Hepatic stellate cell (primary cell): ENCODE measurements at regions not wholly inside any gene's neighbourhood (a gene's known extent, or its start where the extent isn't known, plus 50 kb on each side); places are given as distances from the start of the nearest gene placed in this dataset.

Experiments used
- DNase-seq: peaks from one replicate; pipeline ENCODE4 v3.0.0; 2011; ENCODE audit warnings: low spot score

DNA sequence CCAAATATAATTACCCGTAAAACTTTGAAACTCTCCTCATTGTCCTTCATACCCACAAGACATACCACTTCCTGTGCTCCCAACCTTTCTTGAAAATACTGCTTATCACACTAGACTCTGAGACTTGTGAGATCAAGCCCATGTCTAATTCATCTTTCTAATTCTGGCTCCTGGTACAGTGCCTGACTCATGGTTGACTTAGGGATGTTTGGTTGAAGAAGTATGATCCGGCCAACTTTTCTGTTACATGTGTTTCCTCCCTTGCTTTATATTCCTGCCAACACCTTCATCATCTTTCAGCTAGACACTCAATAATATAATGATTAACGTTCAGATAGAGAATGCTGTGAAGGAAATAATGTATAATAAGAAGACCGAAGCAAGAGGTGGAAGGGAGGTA lies 58.2 kb downstream of the MEX3B start:
- no peak for DNase-seq

DNA sequence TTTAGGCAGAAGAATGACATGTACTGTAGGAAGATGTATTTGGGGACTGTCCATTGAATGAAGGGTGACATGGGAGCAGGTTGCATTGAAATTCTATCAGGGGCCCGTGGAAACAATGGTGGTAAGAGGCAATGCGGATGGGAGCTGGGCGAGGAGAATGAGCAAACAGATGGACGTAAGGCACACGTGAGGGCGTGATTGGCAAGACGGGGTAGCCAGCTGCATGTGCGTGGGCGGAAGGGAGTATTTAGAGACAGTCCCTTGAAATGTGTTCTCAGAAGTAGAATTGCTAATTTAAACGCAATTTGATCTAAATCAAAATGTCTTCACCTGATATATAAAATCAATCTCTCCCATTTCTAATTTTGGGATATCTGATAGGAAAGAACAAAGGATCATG lies 62.3 kb downstream of the MEX3B start:
- DNase-seq, result no peak

DNA sequence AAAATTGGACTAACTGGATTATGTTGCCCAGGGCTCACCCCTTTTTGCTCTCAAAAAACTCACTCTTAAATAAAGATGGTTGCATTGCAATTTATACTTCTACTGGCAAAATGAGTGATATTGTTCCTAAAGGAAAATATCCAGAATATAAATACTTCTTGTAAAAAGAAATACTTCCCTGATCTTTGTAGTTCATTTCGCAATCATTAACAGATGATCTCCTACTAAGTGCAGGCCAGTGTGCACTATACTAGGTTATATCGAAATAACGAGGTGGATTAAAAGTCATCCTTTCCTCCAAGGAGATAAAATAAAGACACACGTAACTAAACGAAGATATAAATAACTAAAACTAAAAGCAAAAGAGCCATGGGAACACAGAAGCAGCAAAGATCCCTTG lies 63.0 kb downstream of the MEX3B start:
- no peak for DNase-seq

DNA sequence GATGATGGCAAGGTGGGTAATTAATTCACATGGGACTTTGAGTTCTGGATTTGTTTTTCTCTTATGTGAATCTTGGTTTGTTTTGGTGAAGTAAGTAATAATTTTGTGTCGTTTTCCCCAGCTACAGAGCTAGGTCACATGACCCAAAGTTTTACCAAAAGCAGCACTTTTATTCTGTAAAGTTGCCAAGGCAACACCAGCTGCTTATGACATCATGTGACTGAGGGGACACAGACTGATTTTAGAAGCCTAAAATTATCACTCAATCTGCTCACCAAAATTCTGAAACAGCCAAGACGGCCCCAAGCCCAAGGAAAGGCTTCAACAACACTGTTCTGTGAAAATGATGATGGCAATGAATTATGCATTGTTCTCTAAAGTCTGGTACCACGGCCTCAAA lies 63.9 kb downstream of the MEX3B start:
- DNase-seq, result no peak

DNA sequence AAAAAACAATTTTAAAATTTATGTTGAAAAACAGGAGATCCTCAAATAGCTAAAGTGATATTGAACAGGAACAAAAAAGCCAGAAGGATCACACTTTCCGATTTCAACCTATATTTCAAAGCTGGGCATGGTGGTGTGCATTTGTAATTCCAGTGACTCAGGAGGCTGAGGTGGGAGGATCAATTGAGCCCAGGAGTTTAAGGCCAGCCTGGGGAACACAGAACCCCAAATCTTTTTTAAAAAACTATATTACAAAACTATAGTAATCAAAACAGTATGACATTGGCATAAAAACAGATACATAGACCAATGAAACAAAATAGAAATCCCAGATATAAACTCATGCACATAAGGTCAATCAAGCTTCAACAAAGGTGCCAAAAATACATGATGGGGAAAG lies 68.4 kb downstream of the MEX3B start:
- DNase-seq, result no peak

DNA sequence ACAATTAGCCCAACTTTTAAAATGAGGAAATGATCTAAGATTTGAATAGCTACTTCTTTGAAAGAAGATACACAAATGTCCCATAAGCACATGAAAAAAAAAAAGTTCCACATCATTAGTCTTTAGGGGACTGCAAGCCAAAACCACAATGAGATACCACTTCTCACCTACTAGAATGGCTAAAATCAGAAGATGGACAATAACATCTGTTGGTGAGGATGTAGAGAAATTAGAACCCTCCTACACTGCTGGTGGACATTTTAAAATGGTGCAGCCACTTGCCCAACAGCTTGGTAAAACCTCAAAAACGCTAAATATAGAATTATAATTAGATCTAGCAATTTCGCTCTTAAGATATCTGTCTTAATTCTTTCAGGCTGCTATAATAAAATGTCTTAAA lies 77.1 kb downstream of the MEX3B start:
- DNase-seq, result no peak

DNA sequence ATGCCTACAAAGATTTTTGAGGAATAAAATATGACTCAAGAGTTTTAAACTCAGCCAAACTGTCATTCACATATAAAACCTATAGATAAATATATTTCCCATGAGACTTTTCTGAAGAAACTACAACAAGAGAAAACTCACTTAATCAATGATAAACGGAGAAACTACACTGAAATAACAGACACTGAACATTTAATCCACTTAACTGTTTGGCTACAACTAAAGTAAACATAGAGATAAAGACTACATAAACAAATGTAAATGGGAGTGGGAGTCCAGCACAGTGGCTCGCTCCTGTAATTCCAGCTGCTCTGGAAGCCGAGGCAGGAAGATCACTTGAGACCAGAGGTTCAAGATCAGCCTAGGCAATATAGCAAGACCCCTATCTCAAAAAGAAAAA lies 79.2 kb downstream of the MEX3B start:
- DNase-seq, result no peak

DNA sequence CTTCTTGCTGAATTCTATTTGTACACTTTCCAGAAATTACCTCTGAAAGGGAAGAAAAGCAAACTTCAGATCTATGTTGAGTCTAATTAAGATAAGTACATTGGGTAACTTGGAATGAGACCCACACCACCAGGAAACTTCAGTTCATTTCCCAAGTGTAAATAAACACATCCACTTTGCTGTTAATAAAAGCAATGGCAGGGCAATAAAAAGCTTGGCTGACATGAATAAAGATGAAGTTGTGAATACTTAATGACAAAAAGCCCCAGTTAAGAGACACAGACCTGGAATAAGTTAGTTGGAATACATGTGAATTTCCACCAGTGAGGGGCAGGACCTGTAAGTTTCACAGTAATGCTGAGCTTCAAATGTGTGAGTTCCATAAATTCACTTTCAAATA lies 83.3 kb downstream of the MEX3B start:
- no peak for DNase-seq

DNA sequence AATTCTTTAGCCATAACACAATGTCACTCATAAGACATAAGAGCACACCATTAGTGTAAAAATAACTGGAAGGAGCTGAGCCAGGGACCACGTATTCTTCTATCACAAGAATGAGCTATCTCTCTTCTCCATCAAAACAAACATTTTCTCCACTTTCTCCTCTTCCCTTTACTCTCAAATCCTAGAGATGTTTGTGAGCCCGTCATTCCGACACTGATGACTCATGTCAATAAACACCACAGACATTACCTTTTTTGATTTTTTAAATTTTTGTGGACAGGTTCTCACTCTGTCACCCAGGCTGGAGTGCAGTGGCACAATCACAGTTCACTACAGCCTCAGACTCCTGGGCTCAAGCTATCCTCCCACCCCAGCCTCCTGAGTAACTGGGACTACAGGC lies 86.6 kb downstream of the MEX3B start:
- no peak for DNase-seq

DNA sequence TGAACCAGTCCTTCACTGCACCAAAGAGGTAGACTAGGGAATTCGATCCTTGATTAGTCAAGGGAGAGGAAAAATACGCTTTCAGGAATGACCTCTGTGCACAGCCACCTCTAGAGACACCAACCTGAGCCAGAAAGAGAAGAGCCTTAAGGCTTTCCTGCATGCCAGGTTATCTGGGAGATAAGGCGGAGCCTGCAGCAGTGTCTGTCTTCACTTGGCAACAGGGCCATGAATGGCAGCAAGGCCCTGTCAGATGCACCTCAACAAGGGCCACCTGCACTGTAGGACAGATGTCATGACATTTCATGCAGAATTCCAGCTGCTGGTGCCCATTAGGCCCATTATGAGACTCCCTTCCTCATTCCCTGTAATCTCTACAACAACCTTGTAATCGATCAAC lies 88.1 kb downstream of the MEX3B start:
- DNase-seq, result no peak

DNA sequence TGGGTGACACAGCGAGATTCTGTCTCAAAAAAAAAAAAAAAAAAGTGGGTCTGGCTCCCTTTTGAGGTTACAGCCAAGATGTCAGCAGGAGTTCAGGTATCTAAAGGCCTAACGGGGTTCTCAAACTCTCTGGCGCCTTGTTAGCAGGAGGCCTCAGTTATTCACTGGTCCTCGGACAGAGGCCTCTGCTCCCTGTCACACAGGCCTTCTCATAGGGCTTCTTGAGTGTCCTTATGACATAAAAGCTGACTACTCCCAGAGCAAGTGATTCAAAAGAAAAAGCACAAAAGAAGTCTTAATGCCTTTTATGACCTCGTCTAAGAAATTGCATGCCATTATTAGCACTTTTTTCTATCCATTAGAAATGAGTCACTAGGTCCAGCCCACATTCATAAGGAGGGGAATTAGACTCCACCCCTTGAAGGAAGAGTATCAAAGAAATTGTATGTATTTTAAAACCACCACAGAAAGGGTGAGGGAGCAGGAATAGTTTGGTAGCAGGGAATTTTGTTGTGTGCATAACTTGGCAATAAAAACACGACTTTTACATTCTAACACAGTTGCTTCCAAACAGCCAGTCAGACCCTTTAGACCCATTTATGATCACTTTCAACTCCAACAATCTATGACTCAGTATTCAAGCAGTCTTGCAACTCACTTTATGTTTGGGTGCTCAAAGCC lies 90.3 kb downstream of the MEX3B start:
- no peak for DNase-seq

DNA sequence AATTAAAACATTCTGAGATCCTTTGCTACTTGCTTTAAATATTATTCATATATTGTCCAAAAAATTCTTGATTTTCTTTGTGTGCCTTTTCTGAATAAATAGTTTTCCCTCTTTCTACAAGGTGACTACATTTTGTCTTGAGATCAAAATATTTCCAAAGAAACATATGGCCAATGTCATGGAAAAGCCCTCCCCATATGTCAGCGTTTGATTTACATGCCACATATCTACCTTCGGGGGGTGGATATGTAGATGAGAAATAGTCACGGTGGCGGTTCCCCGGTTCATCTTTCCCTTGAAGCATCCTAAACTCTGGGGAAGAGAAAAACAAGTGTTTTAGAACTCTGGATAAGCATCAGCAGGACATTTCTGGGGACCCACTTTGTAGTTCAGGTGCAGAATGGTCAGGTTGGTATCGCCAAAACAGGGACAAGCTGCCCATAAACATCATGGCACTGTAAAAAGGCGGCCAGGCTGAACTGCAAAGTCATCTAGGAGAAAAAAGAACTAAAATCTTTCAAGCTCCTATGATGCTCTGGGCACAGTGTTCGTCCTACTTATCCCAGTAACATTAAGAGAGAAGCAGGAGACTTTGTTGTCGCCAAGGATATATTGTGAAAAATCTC lies 91.5 kb downstream of the MEX3B start:
- no peak for DNase-seq

DNA sequence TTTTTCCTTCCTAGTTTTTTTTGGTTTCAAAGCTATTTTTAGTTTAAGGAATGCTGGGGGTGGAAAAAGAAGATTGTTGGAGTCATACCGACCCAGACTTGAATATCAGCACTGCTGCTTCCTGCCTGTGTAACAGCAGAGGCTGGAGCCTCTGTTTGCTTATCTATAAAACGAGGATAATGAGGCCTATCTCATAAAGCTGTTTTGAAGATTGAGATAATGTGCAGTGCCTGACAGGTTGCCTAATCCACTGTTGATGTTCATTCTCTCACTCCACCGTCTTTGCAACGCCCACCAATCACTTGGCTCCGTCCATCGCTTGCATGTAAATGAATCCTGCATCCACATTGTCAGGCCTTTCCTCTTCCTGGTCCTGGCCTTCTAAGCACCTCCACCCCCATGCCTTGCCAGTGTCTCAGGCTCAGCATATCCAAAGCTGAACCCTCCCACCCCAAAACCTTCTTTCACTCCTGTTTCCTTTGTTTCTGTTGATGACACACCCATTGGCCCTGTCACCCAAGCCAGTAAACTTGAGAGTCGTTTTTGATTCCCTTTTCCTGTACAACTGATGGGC lies 94.9 kb downstream of the MEX3B start:
- DNase-seq, result peak; percentile 45

DNA sequence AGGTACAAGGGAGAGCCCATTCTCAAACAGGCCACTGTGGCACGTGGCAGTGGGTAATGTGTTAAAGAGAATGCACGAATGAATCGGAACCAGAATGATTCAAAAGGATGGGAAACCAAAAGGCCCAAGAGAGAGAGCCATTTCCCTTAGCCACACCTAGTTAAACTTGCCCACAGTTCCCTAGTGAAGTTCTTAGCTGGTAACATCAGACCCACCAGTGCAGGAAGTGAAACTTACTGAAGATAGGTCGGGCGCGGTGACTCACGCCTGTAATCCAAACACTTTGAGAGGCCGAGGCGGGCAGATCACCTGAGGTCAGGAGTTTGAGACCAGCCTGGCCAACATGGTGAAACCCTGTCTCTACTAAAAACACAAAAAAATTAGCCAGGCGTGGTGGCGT lies 97.1 kb downstream of the MEX3B start:
- DNase-seq, result no peak

DNA sequence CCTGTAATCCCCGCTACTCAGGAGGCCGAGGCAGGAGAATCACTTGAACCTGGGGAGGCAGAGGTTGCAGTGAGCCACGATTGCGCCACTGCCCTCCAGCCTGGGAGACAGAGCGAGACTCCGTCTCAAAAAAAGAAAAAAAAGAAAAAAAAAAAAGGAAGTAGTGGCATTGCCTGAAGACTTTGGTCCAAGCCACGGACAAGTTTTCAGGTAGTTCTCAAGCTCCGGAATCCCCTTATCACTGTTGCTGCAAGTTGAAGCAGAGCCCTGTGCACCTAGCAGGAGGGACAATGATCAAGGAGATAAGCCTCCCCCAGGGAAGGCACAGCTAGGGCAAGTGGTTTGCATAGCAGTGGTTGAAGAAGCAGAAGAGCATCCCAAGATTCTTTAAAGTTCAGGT lies 97.6 kb downstream of the MEX3B start:
- DNase-seq, result no peak

DNA sequence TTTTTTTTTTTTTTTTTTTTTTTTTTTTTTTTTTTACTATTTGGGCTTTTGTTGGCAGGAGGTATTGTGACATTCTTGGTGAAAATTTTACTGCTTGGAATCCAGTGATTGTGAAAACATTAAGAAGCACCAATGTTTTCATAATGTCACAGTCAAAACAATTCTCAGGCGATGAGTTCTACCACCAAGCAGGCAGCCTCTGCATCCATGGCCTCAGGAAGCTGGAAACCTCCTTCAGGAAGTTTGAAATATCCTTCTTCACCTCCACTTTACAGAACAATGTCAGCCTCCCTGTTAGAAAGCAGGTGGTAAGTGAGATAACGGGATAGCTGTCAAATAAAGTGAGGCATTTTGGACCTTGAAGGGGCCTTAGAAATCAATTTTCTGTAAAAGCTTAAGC lies 98.3 kb downstream of the MEX3B start:
- DNase-seq, result peak; percentile 57

DNA sequence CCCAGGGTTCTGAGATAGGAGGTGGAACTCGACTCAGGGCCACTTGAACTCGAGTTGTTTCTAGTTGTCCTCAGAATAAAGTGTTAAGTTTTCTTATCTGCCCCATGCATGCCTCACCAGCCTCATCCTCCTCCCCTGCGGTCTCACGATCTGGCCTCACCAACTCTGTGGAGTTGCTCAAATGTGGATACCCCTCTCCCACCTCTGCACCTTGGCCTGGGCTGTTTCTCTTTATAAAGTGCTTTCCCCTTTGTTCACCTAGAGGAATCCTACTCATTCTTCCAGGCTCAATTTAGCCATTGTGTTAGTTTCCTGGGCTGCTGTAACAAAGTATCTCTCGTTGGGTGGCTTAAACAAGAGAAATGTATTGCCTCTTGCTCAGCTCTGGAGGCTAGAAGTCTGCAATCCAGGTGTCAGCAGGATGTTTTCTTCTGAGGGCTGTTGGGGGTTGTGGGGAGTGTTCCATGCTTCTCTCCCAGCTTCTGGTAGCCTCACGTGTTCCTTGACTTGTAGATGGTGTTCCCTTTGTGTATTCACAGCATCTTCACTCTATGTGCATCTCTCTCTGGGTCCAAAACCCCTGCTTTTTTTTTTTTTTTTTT lies 100.7 kb downstream of the MEX3B start:
- DNase-seq, result no peak

DNA sequence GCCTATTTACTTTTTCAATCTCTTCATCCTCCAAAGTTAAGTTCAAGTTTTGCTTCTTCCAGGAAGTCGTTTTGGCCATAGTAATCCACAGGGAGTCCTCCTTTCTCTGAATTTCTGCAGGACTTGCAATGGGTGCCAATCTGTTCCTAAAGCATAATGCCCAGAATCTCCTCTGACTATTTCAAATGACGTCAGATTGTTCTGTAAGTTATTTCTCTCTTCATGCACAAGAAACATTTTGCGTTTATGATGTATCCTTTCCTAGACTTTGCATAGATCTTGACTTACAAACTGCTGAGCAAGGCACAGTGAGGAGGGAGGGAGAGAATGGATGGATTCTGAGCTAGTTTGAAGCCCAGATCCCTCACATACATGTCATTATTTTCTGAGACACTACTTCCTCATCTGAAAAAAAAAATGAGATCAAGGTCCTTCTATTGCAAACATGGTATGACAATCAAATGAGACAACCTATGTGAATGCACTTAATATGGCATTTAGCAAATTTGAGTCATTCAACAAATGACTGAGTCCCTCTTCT lies 103.1 kb downstream of the MEX3B start:
- no peak for DNase-seq

DNA sequence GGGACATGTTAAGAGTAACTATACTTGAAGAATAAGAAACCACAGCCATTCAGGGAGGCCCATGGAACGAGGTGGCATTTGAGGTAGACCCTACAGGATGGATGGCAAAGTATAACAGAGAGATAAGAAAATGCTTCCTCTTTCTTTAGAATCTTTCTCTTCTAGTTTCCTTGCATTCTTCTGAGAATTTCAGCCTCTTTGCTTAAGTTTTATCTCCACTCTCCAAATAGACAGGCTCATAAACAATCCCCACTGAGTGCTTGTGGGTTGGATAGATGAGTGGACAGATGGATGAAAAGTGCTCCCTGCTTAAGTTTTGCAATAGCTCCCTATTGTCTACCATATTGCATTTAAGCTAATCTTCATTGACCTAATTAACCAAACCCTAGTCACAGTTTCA lies 103.7 kb downstream of the MEX3B start:
- no peak for DNase-seq

DNA sequence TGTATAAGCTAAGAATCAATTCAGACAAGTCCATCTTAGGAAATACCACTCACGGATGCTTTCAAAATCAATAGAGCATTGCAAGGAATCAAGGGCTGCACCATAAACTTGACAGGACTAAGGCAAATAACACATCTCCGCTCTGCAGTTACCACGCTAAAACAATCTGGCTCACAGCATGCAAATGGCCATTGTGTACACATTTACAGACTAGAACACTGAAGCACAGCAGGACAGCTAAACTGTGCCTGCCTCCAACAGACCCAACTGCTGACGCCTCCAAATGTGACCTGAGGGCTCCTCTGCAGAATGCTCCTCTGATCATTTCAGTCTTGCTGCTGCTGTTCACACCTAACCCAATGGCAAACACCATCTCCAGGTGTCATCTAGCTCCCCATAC lies 104.3 kb downstream of the MEX3B start:
- DNase-seq, result no peak

DNA sequence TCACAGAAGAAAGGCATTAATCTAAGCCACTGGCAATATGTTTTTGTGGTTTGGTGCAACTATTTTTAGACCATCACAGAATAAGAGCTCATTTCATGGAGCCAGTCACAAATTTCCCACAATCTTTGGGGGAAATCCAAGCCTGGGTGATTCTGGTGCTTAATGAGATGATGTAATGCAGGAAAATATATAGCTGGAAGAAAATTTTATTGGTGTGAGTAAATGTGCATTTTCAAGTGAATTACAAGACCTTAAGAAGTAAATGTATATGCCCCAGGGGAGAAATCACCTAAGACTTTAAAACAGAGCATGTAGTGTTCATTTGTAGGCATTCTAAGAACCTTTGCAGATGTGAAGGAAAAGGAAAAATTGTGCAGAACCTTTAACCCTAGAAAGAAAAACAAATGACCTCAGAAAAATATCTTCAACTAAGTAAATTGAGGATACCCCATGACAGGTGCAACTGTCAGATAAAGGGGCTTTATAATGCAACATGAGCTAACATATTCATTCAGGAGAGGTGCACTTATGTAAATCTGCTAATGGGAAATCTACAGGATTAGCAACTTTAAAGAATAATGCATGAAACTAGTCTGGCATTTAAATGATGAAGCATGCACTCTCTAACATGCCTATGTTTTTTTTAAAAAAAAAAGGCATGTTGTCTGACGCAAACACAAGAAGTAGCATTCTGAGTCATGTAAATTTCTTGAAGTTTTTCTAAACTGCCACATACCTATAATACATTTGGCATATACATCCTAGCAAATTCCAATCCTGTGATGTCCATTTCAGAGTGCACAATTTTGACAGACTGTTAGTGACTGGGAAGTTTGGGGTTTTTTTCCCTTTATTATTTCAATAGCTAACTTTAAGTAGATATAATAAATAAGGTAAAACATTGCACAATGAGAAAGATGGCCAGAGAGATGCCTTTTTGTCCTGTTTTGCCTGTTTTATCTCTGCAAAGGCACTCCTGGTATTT lies 105.1 kb downstream of the MEX3B start:
- DNase-seq, result peak; percentile 53
